DLD1 (cell line): ENCODE measurements at regions not wholly inside any gene's neighbourhood (a gene's known extent, or its start where the extent isn't known, plus 50 kb on each side); places are given as distances from the start of the nearest gene placed in this dataset.

ENCODE experiments used
- in situ Hi-C: cut with HindIII; loops from 2 replicates; pipeline ENCODE4 v1.10.0; 2017; ENCODE audit warnings: low sequenced_read_pairs

GRCh38 chr16:87054154-87054553 is 263.0 kb downstream of the C16orf95 start:
- in situ Hi-C loops, result no loop called here

GRCh38 chr16:87054856-87055255 is 262.3 kb downstream of the C16orf95 start:
- in situ Hi-C loops, result no loop called here

- in situ Hi-C loops, result no loop called here
Observed at GRCh38 chr16:87056083-87056482, 261.1 kb downstream of the C16orf95 start.

GRCh38 chr16:87056551-87056950 is 260.6 kb downstream of the C16orf95 start:
- in situ Hi-C loops, result no loop called here

- in situ Hi-C loops, result no loop called here
Observed at GRCh38 chr16:87057211-87057881, 259.8 kb downstream of the C16orf95 start.

- in situ Hi-C loops, result no loop called here
Observed at GRCh38 chr16:87057951-87058560, 259.1 kb downstream of the C16orf95 start.

GRCh38 chr16:87058728-87059250 is 258.4 kb downstream of the C16orf95 start:
- in situ Hi-C loops, result no loop called here

- in situ Hi-C loops, result no loop called here
Observed at GRCh38 chr16:87060034-87060986, 256.9 kb downstream of the C16orf95 start.

- in situ Hi-C loops, result no loop called here
Observed at GRCh38 chr16:87061243-87061920, 255.8 kb downstream of the C16orf95 start.

GRCh38 chr16:87062569-87063442 is 254.4 kb downstream of the C16orf95 start:
- in situ Hi-C loops, result no loop called here

GRCh38 chr16:87063543-87063942 is 253.6 kb downstream of the C16orf95 start:
- in situ Hi-C loops, result no loop called here

- in situ Hi-C loops, result no loop called here
Observed at GRCh38 chr16:87064731-87065445, 252.3 kb downstream of the C16orf95 start.

- in situ Hi-C loops, result no loop called here
Observed at GRCh38 chr16:87065446-87066132, 251.6 kb downstream of the C16orf95 start.

GRCh38 chr16:87066133-87067002 is 250.8 kb downstream of the C16orf95 start:
- in situ Hi-C loops, result no loop called here

- in situ Hi-C loops, result no loop called here
Observed at GRCh38 chr16:87067003-87067556, 250.1 kb downstream of the C16orf95 start.

GRCh38 chr16:87067836-87068761 is 249.1 kb downstream of the C16orf95 start:
- in situ Hi-C loops, result no loop called here
